ENCODE measurements at regions not wholly inside any gene's neighbourhood (a gene's known extent, or its start where the extent isn't known, plus 50 kb on each side); places are given as distances from the start of the nearest gene placed in this dataset.

- TF ChIP-seq BCL11A (IDR thresholded peaks at IDR 0.05; ENCODE audit: low read depth, low read length) = no peak
- TF ChIP-seq NR2C2 (IDR thresholded peaks at IDR 0.05; ENCODE audit: borderline replicate concordance, control insufficient read depth, insufficient read length, low read depth) = no peak
- TF ChIP-seq CTCF (IDR thresholded peaks at IDR 0.05 in 2 of 3, conservative IDR thresholded peaks at IDR 0.05 in 1 of 3; ENCODE audit: control insufficient read depth in 2 of 3, extremely low read depth in 1 of 3, insufficient read depth in 1 of 3, low read depth in 3 of 3, low read length in 3 of 3) = no peak
- TF ChIP-seq, protein P1, sequence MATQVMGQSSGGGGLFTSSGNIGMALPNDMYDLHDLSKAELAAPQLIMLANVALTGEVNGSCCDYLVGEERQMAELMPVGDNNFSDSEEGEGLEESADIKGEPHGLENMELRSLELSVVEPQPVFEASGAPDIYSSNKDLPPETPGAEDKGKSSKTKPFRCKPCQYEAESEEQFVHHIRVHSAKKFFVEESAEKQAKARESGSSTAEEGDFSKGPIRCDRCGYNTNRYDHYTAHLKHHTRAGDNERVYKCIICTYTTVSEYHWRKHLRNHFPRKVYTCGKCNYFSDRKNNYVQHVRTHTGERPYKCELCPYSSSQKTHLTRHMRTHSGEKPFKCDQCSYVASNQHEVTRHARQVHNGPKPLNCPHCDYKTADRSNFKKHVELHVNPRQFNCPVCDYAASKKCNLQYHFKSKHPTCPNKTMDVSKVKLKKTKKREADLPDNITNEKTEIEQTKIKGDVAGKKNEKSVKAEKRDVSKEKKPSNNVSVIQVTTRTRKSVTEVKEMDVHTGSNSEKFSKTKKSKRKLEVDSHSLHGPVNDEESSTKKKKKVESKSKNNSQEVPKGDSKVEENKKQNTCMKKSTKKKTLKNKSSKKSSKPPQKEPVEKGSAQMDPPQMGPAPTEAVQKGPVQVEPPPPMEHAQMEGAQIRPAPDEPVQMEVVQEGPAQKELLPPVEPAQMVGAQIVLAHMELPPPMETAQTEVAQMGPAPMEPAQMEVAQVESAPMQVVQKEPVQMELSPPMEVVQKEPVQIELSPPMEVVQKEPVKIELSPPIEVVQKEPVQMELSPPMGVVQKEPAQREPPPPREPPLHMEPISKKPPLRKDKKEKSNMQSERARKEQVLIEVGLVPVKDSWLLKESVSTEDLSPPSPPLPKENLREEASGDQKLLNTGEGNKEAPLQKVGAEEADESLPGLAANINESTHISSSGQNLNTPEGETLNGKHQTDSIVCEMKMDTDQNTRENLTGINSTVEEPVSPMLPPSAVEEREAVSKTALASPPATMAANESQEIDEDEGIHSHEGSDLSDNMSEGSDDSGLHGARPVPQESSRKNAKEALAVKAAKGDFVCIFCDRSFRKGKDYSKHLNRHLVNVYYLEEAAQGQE (IDR thresholded peaks at IDR 0.05; ENCODE audit: low read depth, low read length) = no peak
- TF ChIP-seq MEF2A (IDR thresholded peaks at IDR 0.05; ENCODE audit: insufficient read depth, low read depth, low read length) = no peak
- no peak for TF ChIP-seq FOXK2 (IDR thresholded peaks at IDR 0.05)
- TF ChIP-seq, protein P2, sequence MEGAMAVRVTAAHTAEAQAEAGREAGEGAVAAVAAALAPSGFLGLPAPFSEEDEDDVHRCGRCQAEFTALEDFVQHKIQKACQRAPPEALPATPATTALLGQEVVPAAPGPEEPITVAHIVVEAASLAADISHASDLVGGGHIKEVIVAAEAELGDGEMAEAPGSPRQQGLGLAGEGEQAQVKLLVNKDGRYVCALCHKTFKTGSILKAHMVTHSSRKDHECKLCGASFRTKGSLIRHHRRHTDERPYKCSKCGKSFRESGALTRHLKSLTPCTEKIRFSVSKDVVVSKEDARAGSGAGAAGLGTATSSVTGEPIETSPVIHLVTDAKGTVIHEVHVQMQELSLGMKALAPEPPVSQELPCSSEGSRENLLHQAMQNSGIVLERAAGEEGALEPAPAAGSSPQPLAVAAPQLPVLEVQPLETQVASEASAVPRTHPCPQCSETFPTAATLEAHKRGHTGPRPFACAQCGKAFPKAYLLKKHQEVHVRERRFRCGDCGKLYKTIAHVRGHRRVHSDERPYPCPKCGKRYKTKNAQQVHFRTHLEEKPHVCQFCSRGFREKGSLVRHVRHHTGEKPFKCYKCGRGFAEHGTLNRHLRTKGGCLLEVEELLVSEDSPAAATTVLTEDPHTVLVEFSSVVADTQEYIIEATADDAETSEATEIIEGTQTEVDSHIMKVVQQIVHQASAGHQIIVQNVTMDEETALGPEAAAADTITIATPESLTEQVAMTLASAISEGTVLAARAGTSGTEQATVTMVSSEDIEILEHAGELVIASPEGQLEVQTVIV (IDR thresholded peaks at IDR 0.05; ENCODE audit: borderline replicate concordance, partially characterized antibody) = no peak
- no peak for TF ChIP-seq KDM1A (IDR thresholded peaks at IDR 0.05; ENCODE audit: borderline replicate concordance)
- no peak for TF ChIP-seq DPF2 (IDR thresholded peaks at IDR 0.05)
- TF ChIP-seq TCF7 (IDR thresholded peaks at IDR 0.05; ENCODE audit: borderline replicate concordance) = no peak
- no peak for TF ChIP-seq ZBTB4 (CRISPR knock-in tag; IDR thresholded peaks at IDR 0.05)
These were observed 1232.5 kb upstream of the RAG2 start for GRCh38 chr11:37830529-37830928.

All from GM12878 (cell line).